GM18517 (cell line): ENCODE measurements at regions not wholly inside any gene's neighbourhood (a gene's known extent, or its start where the extent isn't known, plus 50 kb on each side); places are given as distances from the start of the nearest gene placed in this dataset.
"Not testable (repeated sequence)": the region's sequence is repeated elsewhere in the genome, so short reads cannot be mapped to it uniquely, and the experiment has no call there.

Experiments
- ATAC-seq: cut with Tn5 transposase; IDR thresholded peaks from one replicate; pipeline ENCODE4 v1.9.1; 2021; ENCODE audit warnings: mild to moderate bottlenecking, moderate library complexity; ENCODE audit not compliant: unreplicated experiment

GRCh38 chr7:89770161-89770560 is 384.1 kb upstream of the STEAP1 start:
- no peak for ATAC-seq

GRCh38 chr7:89771003-89771636 is 383.1 kb upstream of the STEAP1 start:
- ATAC-seq, result no peak

GRCh38 chr7:89772276-89772675 is 382.0 kb upstream of the STEAP1 start:
- no peak for ATAC-seq

GRCh38 chr7:89773611-89774010 is 380.7 kb upstream of the STEAP1 start:
- no peak for ATAC-seq

GRCh38 chr7:89775459-89775858 is 378.8 kb upstream of the STEAP1 start:
- no peak for ATAC-seq

GRCh38 chr7:89776980-89777379 is 377.3 kb upstream of the STEAP1 start:
- no peak for ATAC-seq

- no peak for ATAC-seq
These were observed 376.8 kb upstream of the STEAP1 start for GRCh38 chr7:89777499-89777898.

GRCh38 chr7:89780291-89780690 is 374.0 kb upstream of the STEAP1 start:
- ATAC-seq, result no peak

GRCh38 chr7:89796481-89796880 is 357.8 kb upstream of the STEAP1 start:
- no peak for ATAC-seq

- ATAC-seq, result no peak
These were observed 356.2 kb upstream of the STEAP1 start for GRCh38 chr7:89797965-89798598.

GRCh38 chr7:89798599-89798996 is 355.7 kb upstream of the STEAP1 start:
- no peak for ATAC-seq

GRCh38 chr7:89800761-89801160 is 353.5 kb upstream of the STEAP1 start:
- ATAC-seq, result no peak

GRCh38 chr7:89809291-89809690 is 345.0 kb upstream of the STEAP1 start:
- ATAC-seq, result no peak

GRCh38 chr7:89813081-89813480 is 341.2 kb upstream of the STEAP1 start:
- ATAC-seq, result no peak

- no peak for ATAC-seq
These were observed 328.1 kb upstream of the STEAP1 start for GRCh38 chr7:89826121-89826520.

- no peak for ATAC-seq
These were observed 327.7 kb upstream of the STEAP1 start for GRCh38 chr7:89826557-89826956.

GRCh38 chr7:89837515-89837914 is 316.8 kb upstream of the STEAP1 start:
- ATAC-seq, result no peak

GRCh38 chr7:89839329-89839728 is 314.9 kb upstream of the STEAP1 start:
- peak; percentile 69 for ATAC-seq

- no peak for ATAC-seq
These were observed 308.3 kb upstream of the STEAP1 start for GRCh38 chr7:89845952-89846351.

GRCh38 chr7:89849052-89849451 is 305.2 kb upstream of the STEAP1 start:
- no peak for ATAC-seq

GRCh38 chr7:89857053-89857452 is 297.2 kb upstream of the STEAP1 start:
- not testable (repeated sequence) for ATAC-seq

- ATAC-seq, result no peak
These were observed 296.5 kb upstream of the STEAP1 start for GRCh38 chr7:89857767-89858166.

- no peak for ATAC-seq
These were observed 266.8 kb upstream of the STEAP1 start for GRCh38 chr7:89887489-89887888.
